ENCODE measurements at regions not wholly inside any gene's neighbourhood (a gene's known extent, or its start where the extent isn't known, plus 50 kb on each side); places are given as distances from the start of the nearest gene placed in this dataset.

GRCh38 chr5:173689737-173690360 is 73.4 kb upstream of the BOD1 start:
- DNase-seq (ENCODE audit: low read depth in 2 of 2): no peak

GRCh38 chr5:173691931-173692330 is 75.5 kb upstream of the BOD1 start:
- DNase-seq (ENCODE audit: low read depth in 2 of 2): no peak

DNA sequence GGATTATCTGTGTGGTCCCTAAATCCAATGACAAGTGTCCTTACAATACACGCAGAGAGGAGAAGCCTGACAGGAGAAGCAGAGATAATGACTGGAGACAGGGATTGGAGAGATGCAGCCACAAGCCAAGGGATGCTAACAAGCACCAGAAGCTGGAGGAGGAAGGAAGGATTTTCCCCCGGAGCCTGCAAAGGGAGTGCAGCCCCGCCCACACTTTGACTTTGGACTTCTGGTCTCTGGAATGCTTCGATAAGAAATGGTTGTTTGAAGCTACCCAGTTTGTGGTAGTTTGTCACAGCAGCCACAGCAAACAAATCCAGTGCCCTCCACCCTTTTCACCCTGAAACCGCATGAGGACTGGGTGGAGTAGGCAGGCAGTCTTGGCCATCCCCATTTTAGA is 77.2 kb upstream of the BOD1 start:
- DNase-seq (ENCODE audit: low read depth in 2 of 2): no peak

DNA sequence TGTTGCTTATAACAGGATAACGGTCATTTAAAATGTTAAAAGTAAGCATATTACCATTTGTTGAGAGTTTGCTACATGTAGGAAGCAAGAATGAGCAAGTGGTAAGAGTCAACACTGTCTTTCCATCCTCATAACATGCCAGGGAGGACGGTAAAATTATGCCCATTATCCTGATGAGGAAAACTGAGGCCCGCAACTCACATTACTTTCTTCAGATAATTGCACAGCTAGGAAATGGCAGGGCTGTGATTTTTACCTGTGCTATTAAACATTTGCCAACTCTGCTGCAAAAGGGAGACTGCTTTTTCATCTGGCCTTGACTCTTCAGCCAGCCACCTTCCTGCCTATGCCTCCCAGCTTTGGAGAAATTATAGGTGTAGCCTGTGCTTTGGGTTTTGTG is 79.8 kb upstream of the BOD1 start:
- DNase-seq (ENCODE audit: low read depth in 2 of 2): no peak

- DNase-seq (ENCODE audit: low read depth in 2 of 2): no peak
These were observed 81.6 kb upstream of the BOD1 start for GRCh38 chr5:173697931-173698579.

DNA sequence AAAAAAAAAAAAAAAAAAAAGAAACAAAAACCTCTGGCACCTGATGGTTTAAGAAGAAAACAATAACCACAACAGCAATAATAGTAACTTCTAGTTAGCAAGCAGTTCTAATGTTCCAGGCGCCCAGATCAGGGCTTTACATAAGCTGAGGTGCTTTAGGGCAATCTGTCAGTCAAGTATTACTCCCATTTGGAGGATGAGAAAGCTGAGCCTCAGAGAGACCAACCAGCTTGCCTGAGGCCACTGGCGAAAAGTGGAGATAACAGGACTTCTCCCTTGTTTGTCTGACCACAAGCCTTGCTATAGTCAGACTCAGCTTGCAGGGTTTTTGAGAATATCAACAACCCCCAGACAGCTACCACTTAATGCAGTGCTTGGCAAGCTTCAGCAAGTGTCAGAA is 83.5 kb upstream of the BOD1 start:
- DNase-seq (ENCODE audit: low read depth in 2 of 2): no peak

DNA sequence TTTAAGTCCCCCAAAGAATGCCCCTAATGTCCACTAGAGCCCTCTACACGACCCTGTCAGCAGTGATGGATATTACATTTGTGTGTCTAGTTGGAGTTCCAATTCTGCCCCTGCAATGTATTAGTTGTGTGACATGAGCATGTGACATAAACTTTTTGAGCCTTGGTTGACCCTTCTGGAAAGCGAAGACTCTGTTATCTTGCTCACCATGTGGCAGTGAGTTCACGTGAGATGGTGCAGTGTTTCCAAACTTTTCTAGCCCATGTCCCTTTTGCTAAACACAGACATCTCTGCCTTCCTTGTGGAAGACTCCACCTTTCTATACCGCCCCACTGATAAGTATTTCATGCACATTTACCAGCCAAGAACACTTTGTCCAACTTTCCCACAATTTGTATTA is 87.0 kb upstream of the BOD1 start:
- DNase-seq (ENCODE audit: low read depth in 2 of 2): no peak

DNA sequence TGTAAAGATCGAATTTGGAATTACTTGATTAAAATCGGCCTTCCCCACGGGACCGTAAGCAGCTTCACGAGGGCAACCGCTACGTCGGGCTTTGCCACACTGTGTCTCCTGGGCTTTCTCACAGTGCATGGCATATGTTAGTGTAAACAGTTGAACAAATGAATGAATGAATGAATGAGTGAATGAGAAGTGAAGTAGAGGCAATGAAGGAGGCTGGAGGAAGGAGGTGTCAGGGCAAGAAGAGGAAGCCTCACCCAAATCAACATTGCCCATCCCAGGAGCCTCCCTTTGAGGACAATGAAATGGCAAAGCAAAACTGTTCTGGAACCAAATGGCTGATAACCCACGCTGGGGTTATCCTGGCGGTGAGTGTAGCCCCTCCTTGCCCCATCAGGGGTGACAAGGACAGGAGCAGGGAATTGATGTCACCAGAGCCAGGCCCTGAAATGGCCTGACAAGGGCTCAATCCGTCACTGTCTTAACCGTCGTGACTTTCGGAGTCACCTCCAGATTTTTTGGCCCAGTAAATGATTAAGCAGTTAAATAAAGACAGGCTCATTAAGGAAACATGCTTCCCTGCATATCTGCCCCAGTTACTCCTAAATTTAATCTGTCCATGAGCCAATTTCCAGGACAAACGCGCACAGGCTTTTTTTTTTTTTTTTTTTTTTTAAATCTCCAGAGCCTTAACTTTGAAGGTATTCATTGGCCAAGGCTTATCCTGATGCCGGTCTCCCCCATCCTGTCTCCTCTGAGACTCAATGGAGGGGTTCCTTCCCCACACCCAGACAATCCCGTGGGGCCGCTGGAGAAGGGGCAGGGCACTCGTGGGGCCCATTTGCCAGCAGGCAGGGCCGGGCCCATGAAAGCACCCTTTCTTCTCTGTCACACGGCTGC is 88.4 kb upstream of the BOD1 start:
- no peak for DNase-seq (ENCODE audit: low read depth in 2 of 2)

- no peak for DNase-seq (ENCODE audit: low read depth in 2 of 2)
These were observed 89.1 kb upstream of the BOD1 start for GRCh38 chr5:173705512-173706044.

- DNase-seq (ENCODE audit: low read depth in 2 of 2): no peak
These were observed 90.2 kb upstream of the BOD1 start for GRCh38 chr5:173706700-173707099.

DNA sequence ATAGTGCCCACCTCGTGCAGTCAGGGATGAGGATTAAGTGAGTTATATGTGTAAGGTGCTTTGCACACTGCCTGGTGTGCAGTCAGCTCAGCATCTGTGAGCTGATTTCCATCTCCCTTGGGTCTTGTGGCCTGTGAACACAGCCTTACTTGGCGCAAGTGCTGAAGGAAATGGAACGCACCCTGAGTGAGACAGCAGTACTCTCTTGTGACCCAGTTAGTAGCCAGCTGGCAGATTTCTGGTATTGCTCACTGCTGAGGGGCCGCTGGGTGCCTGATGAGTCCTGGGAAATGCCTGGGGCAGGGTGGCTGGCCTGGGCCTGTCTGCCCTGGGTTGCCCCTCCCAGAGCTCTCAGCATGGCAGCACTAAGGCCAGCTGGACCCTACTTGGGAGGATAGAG is 90.9 kb upstream of the BOD1 start:
- DNase-seq (ENCODE audit: low read depth in 2 of 2): no peak

DNA sequence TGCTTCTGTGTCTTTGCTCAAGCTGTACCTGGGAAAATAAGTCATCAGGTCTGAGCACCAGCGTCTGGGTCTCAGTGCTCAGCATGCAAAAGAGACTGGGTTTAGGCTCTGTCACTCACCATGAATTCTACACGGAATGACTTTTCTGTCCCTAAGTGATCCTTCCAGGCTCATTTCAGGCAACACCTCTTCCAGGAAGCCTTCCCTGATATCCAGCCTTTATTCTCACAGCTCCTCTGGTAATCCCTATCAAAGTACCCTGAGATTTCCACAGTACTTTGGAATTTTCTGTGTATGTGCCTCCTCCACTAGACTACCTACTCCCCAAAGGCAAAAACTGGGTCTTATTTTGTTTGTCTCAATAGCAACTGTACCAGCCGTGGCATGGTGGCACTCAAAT is 92.7 kb upstream of the BOD1 start:
- DNase-seq (ENCODE audit: low read depth in 2 of 2): no peak

- no peak for DNase-seq (ENCODE audit: low read depth in 2 of 2)
These were observed 93.3 kb upstream of the BOD1 start for GRCh38 chr5:173709761-173710160.

- no peak for DNase-seq (ENCODE audit: low read depth in 2 of 2)
These were observed 94.1 kb upstream of the BOD1 start for GRCh38 chr5:173710528-173710927.

DNA sequence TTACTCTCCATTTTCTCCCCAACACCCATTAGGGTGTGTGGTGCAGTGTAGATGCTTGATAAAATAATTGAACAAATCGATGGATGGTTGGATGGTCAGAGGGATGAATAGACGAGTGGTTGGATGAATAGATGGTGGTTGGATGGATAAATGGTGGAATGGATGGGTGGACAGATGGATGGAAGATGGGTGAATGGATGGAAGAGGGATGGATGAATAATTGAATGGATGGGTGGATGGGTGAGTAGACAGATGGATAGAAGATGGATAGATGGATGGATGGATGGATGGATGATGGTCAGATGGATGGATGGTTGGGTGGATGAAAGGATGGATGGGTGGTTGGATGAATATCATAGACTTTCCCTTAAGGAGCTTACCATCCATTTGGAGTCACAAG is 95.0 kb upstream of the BOD1 start:
- DNase-seq (ENCODE audit: low read depth in 2 of 2): no peak

- no peak for DNase-seq (ENCODE audit: low read depth in 2 of 2)
These were observed 96.2 kb upstream of the BOD1 start for GRCh38 chr5:173712609-173713175.

- peak; percentile 38 to 39 for DNase-seq (ENCODE audit: low read depth in 2 of 2)
These were observed 98.3 kb upstream of the BOD1 start for GRCh38 chr5:173714551-173715428.

- DNase-seq (ENCODE audit: low read depth in 2 of 2): no peak
These were observed 99.2 kb upstream of the BOD1 start for GRCh38 chr5:173715607-173716006.

DNA sequence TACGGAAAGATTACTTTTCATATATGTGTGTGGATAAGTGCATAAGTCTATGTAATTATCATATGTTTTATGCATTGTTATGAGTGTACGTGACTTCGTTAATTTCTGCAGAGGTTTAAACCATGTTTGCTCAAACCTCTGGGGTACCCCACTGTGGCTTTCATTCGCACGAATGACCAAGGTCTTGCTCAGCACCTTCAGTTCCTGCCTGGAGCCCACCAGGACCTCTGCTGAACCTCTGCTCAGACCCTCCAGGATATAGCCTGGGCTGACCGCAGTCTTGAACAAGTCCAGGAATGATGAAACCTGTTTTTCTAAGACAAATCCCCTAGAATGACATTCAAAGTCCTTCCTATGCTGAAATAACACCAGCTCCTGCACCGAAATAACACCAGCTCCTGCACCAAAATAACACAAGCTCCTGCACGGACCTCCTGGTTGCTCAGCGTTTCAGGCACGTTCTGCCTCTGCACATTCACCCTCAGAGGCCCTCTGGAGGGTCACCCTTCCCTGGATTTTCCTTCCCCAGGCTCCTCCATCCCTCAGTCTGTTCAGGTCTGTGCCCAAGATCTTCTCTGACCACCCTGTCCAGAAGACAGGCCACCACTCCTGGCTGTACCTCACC is 99.7 kb upstream of the BOD1 start:
- DNase-seq (ENCODE audit: low read depth in 2 of 2): no peak

GRCh38 chr5:173717959-173718358 is 101.5 kb upstream of the BOD1 start:
- no peak for DNase-seq (ENCODE audit: low read depth in 2 of 2)

GRCh38 chr5:173718469-173718868 is 102.0 kb upstream of the BOD1 start:
- no peak for DNase-seq (ENCODE audit: low read depth in 2 of 2)

Data from fibroblast of skin of left quadriceps (primary cell).